HepG2 (cell line): ENCODE measurements at regions not wholly inside any gene's neighbourhood (a gene's known extent, or its start where the extent isn't known, plus 50 kb on each side); places are given as distances from the start of the nearest gene placed in this dataset.

ENCODE experiments used
- ATAC-seq: fragments of 200-7000 bp; cut with Tn5 transposase; 3 replicates; pipeline ENCODE4 v1.9.1; 2020; ENCODE audit warnings: mild to moderate bottlenecking, moderate library complexity
- BruUV-seq: library from RNA; stranded (reverse); fragments of 400-500 nt; replicated peaks from 2 replicates; lab custom pipeline; 2021; lab: Mats Ljungman, UMichigan
- CTCF ChIA-PET: fragments of 300-600 bp; formaldehyde crosslinking; extraction: SDS; loops from one replicate; lab custom pipeline; 2021; ENCODE audit warnings: low total read pairs, inconsistent platforms, low intra/inter-chr PET ratio; lab: Yijun Ruan, JAX
- POLR2A ChIA-PET: fragments of 350-600 bp; sonication (Branson Sonifier 250); formaldehyde crosslinking; loops from one replicate; lab custom pipeline; 2020; ENCODE audit warnings: antibody characterized with exemption, inconsistent platforms; lab: Yijun Ruan, JAX
- DNase-seq: peaks from one replicate; pipeline ENCODE4 v3.0.0-alpha.2; 2015; ENCODE audit warnings: low spot score
- FAIRE-seq: peaks from 3 replicates; lab custom pipeline; 2011; peaks lifted over from hg19 to GRCh38; lab: Jason Lieb, UNC
- H2AFZ ChIP-seq: one replicate; pipeline ENCODE4 v1.6.1; 2011; ENCODE audit warnings: low read length, inconsistent platforms
- H3K27ac ChIP-seq: fragments of 300-600 bp; 3 replicates; pipeline ENCODE4 v1.8.0; 2011; ENCODE audit warnings: mixed run types, mild to moderate bottlenecking, mixed read lengths, low read length, inconsistent platforms; ENCODE audit not compliant: insufficient read depth; ENCODE audit errors: extremely low read length
- H3K27me3 ChIP-seq, 2 experiments: fragments of 200-600 bp in 1 of 2; 2 replicates in 1 of 2; 3 replicates in 1 of 2; pipeline versions ENCODE4 v1.6.0 to v1.8.0; 2011; ENCODE audit warnings: low read length in 2 of 2, mild to moderate bottlenecking in 2 of 2, moderate library complexity in 2 of 2, inconsistent platforms in 1 of 2; ENCODE audit not compliant: insufficient read depth in 2 of 2, control insufficient read depth in 1 of 2
- H3K36me3 ChIP-seq, 2 experiments: fragments of 200-600 bp in 1 of 2; replicated peaks in 1 of 2; 2 replicates in 1 of 2; 3 replicates in 1 of 2; pipeline versions ENCODE4 v1.5.1 to v1.8.0; 2011; ENCODE audit warnings: low read length in 2 of 2, inconsistent platforms in 1 of 2; ENCODE audit not compliant: insufficient read depth in 2 of 2, control insufficient read depth in 1 of 2
- H3K4me1 ChIP-seq: 2 replicates; pipeline ENCODE4 v1.5.1; 2012; ENCODE audit warnings: low read length, inconsistent platforms; ENCODE audit not compliant: insufficient read depth
- H3K4me2 ChIP-seq: 2 replicates; pipeline ENCODE4 v1.6.0; 2011; ENCODE audit warnings: low read depth, low read length, inconsistent platforms
- H3K4me3 ChIP-seq, 3 experiments: fragments of 200-600 bp in 1 of 3; sonication (generic), shearing (Covaris generic) in 1 of 3; replicated peaks in 1 of 3; 2 replicates each; pipeline ENCODE4 v1.5.1; 2011 to 2016; ENCODE audit warnings: low read length in 3 of 3, inconsistent platforms in 2 of 3, low read depth in 2 of 3, mild to moderate bottlenecking in 2 of 3, control low read depth in 1 of 3, mixed read lengths in 1 of 3; ENCODE audit not compliant: insufficient read depth in 1 of 3
- H3K79me2 ChIP-seq: one replicate; pipeline ENCODE4 v1.6.1; 2011; ENCODE audit warnings: low read length, inconsistent platforms; ENCODE audit not compliant: insufficient read depth
- H3K9ac ChIP-seq: 2 replicates; pipeline ENCODE4 v1.6.0; 2011; ENCODE audit warnings: mild to moderate bottlenecking, low read depth, low read length, inconsistent platforms; ENCODE audit not compliant: insufficient read depth
- H3K9me3 ChIP-seq: 2 replicates; pipeline ENCODE4 v1.5.1; 2012; ENCODE audit warnings: mild to moderate bottlenecking, low read length
- H4K20me1 ChIP-seq: 2 replicates; pipeline ENCODE4 v1.6.0; 2011; ENCODE audit warnings: inconsistent platforms, mild to moderate bottlenecking, low read length, moderate library complexity; ENCODE audit not compliant: insufficient read depth
- ARID4A ChIP-seq: sonication (generic); formaldehyde crosslinking; IDR thresholded peaks from 2 replicates; pipeline ENCODE4 v1.5.0; 2020; ENCODE audit warnings: mild to moderate bottlenecking, missing genetic modification reagents, borderline replicate concordance
- FOXP1 ChIP-seq, 2 experiments: fragments of 450-650 bp in 1 of 2; IDR thresholded peaks; 2 replicates each; pipeline ENCODE4 v1.6.1; 2017 to 2018; ENCODE audit warnings: antibody characterized with exemption in 1 of 2
- TFDP2 ChIP-seq: sonication (generic); formaldehyde crosslinking; IDR thresholded peaks from 2 replicates; pipeline ENCODE4 v1.4.0; 2020; ENCODE audit warnings: missing genetic modification reagents
- THAP8 ChIP-seq: sonication (generic); formaldehyde crosslinking; IDR thresholded peaks from 2 replicates; pipeline ENCODE4 v1.5.1; 2020; ENCODE audit warnings: missing genetic modification reagents, mild to moderate bottlenecking, borderline replicate concordance
- THYN1 ChIP-seq: sonication (generic); formaldehyde crosslinking; IDR thresholded peaks from 2 replicates; pipeline ENCODE4 v1.8.1; 2023; ENCODE audit warnings: low read depth, mild to moderate bottlenecking, moderate library complexity, missing genetic modification reagents, borderline replicate concordance
- WGBS: methylation state at CpG from one replicate; pipeline ENCODE4 v1.1.6; 2017; ENCODE audit warnings: low lambda C conversion rate; 5-methylcytosine and 5-hydroxymethylcytosine counted together
- in situ Hi-C: cut with HindIII; loops from 2 replicates; pipeline ENCODE4 v1.10.0; 2017; ENCODE audit warnings: low pct_unique_long_range_greater_than_20kb; ENCODE audit not compliant: extremely low pct_ligation_motif_present
- intact Hi-C: fragments of 100-400 bp; cut with micrococcal nuclease; formaldehyde crosslinking; loops from one replicate; pipeline ENCODE4 v1.10.0; 2022; ENCODE audit not compliant: unreplicated experiment

- FAIRE-seq (peak; percentile 79), DNase-seq (no peak), ATAC-seq (no peak)
- H2AFZ ChIP-seq: no peak overlapping the region
- no peak overlapping the region for H3K4me3 ChIP-seq
- H3K27me3 ChIP-seq: no peaks in the 10 kb centered on the region; a peak in 1 of 5 replicates
- peaks cover 20% of the 10 kb centered on the region for H3K4me1 ChIP-seq
- TF ChIP-seq ARID4A (CRISPR knock-in tag): no peak
- TF ChIP-seq FOXP1 (IDR thresholded peaks at IDR 0.05): no peak
- TF ChIP-seq FOXP1 (CRISPR knock-in tag; IDR thresholded peaks at IDR 0.05): no peak
- no peak overlapping the region for H3K4me2 ChIP-seq
- ChIA-PET CTCF (no interaction called here), POLR2A (no interaction called here)
- H3K79me2 ChIP-seq: no peaks in the 10 kb centered on the region
- in situ Hi-C loops (no loop called here), intact Hi-C loops (no loop called here)
- WGBS: 82% methylated on average over 4 of the region's 4 CpGs
- no peaks in the 10 kb centered on the region for H3K9me3 ChIP-seq
- H3K36me3 ChIP-seq: no peaks in the 10 kb centered on the region
- H3K9ac ChIP-seq: no peak overlapping the region
- BruUV-seq: no TSS peak
- H3K27ac ChIP-seq: no peak overlapping the region
- no peaks in the 10 kb centered on the region for H4K20me1 ChIP-seq
Observed at GRCh38 chr6:137401088-137401487, 93.1 kb downstream of the OLIG3 start.

- DNase-seq: no peak
- H3K79me2 ChIP-seq: no peaks in the 10 kb centered on the region
- H4K20me1 ChIP-seq: no peaks in the 10 kb centered on the region
- no peak for ATAC-seq
- no TSS peak for BruUV-seq
- H3K4me3 ChIP-seq: no peak overlapping the region
- H3K27ac ChIP-seq: no peak overlapping the region
- ChIA-PET CTCF (no interaction called here), POLR2A (interaction anchor here (1.0 kb wide), 1 partner anchor 43 kb away, joined by 3 read pairs; no protein-coding TSS in a partner anchor)
- FAIRE-seq: peak; percentile 51
- in situ Hi-C loops: no loop called here
- H2AFZ ChIP-seq: no peak overlapping the region
- intact Hi-C loops: no loop called here
- no peak overlapping the region for H3K9ac ChIP-seq
- peaks cover 20% of the 10 kb centered on the region for H3K4me1 ChIP-seq
- H3K4me2 ChIP-seq: no peak overlapping the region
- H3K36me3 ChIP-seq: no peaks in the 10 kb centered on the region
- 67% methylated on average over 9 of the region's 9 CpGs for WGBS
- no peaks in the 10 kb centered on the region; a peak in 1 of 5 replicates for H3K27me3 ChIP-seq
- peaks cover 5% of the 10 kb centered on the region; the same call in 1 of the 2 replicates for H3K9me3 ChIP-seq
- no peak for TF ChIP-seq THYN1
- TF ChIP-seq TFDP2: no peak
- no peak for TF ChIP-seq THAP8 (CRISPR knock-in tag)
Observed at GRCh38 chr6:137399881-137400443, 94.2 kb downstream of the OLIG3 start.
